ENCODE measurements at regions not wholly inside any gene's neighbourhood (a gene's known extent, or its start where the extent isn't known, plus 50 kb on each side); places are given as distances from the start of the nearest gene placed in this dataset.
"Not testable (repeated sequence)": the region's sequence is repeated elsewhere in the genome, so short reads cannot be mapped to it uniquely, and the experiment has no call there.

DNA sequence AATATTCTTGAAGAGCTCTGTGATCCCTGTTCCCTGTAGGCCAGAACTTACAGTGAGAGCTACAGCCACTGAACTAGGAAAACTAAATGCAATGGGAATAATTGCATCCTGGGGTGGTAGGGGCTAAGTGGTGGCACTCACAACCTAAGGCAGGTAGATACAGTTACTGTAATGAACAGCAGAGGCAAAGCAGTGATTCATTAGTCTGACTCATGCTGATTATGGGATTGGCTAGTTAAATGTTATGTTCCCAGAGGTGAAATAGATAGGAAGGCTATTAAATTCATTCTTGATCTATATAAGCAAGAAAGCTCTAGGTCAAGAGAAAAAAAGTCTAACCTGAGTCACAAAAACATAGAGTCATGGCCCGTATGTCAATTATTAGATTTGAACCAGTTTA is 173.1 kb upstream of the MALRD1 start:
- DNase-seq = no peak

DNA sequence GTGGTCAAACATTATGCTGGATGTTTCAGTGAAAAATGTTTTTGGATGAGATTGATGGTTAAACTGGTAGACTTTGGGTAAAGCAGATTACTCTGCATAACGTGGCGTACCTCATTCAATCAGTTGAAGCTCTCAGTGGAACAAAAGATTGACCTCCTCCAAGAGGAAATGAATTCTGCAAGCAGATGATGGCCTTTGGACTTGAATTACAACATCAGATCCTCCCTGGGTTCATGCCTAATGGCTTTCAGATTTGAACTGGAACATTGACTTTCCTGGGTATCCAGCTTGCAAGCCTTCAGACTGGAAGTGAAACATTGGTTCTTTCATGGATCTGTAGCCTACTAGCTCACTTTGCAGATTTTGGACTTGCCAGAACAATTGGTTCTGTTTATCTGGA is 169.3 kb upstream of the MALRD1 start:
- DNase-seq = no peak

DNA sequence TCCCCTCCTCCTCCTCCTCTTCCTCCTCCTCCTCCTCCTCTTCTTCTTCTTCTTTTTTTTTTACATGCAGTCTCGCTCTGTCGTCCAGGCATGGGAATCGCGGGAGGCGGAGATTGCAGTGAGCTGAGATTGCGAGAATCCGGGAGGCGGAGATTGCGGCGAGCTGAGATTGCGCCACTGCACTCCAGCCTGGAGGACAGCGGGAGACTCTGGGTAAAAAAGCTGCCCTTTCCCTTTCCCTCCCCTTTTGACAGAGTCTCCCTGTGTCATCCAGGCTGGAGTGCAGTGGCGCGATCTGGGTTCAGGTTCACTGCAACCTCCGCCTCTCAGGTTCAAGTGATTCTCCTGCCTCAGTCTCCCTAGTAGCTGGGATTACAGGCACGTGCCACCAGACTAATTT is 168.1 kb upstream of the MALRD1 start:
- no peak for DNase-seq

DNA sequence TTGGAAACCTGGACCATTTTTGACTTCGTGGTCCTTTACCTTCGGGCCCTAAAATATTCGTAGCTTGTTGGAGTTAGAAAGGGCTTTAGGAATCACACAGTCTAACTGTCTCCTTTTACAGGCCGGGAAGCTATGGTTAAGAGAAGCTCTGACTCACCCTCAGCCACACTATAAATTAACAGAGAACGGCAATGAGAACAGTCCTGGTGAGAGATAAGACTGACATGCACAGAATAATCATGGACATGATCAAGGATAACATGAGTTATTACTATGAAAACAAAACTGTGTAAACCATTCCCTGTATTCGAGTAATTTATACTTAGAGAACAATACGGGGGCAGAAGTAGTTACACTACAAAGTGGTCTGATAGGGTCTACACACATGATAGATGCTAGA is 162.5 kb upstream of the MALRD1 start:
- no peak for DNase-seq

DNA sequence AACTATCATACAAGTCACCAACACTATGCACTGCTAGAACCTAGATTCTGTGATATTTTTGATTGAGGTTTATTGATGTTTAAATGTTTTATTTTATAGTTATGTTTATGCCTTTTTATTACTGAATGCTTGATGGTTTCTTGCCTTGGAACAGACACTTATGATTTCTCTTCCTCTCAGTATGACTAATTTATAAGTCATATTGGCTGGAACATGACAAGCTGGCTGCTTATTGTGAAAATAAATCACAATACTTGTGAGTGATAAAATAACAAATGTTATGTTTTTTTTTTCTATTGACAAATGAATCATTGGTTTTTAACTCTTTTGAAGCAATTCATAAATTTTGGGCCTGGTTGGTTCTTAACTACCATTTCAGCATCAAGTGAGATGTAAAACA is 142.0 kb upstream of the MALRD1 start:
- no peak for DNase-seq

DNA sequence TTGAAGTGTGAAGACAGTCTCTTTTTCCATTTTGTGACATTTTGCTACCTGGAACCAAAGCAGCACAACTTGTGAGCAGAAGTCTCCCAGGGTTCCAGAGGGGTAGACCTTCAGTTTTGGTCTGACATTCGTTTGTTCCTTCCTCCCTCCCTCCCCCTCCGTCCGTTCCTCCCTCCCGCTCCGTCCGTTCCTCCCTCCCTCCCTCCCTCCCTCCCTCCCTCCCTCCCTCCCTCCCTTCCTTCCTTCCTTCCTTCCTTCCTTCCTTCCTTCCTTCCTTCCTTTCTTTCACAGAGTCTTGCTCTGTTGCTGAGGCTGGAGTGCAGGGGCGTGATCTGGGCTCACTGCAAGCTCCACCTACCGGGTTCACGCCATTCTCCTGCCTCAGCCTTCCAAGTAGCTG is 131.2 kb upstream of the MALRD1 start:
- not testable (repeated sequence) for DNase-seq

DNA sequence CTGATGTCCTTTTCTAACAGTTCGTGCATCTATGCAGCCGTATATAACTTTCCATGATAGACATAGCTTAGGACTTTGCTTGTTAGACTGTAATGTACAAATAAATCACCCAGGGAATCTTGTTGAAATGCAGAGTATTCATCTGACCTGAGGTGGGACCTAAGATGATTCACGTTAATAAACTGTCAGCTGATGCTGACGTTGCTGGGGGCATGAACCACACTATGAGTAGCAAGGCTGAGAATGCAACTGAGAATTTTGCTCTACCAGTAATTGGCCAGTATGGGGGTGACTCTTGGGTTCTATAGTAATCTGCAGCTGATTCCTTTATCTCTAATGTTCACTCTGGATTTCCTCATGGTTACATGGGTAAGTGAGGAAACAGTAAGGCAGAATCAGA is 130.1 kb upstream of the MALRD1 start:
- DNase-seq = no peak

DNA sequence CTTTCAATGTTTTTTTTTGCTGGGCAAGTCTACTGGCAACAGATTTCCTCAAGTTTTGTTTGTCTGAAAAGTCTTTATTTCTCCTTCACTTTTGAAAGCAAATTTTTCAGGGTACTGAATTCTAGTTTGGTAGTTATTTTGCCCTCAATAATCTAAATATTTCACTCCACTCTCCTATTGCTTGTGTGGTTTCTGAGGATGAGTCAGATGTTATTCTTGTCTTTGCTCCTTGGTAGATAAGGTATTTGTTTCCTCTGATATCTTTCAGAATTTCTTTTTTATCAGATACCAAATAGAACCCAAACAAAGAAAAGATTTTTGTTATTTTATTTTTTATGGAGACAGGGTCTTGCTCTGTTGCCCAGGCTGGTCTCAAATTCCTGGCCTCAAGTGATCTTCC is 99.2 kb upstream of the MALRD1 start:
- DNase-seq = no peak

DNA sequence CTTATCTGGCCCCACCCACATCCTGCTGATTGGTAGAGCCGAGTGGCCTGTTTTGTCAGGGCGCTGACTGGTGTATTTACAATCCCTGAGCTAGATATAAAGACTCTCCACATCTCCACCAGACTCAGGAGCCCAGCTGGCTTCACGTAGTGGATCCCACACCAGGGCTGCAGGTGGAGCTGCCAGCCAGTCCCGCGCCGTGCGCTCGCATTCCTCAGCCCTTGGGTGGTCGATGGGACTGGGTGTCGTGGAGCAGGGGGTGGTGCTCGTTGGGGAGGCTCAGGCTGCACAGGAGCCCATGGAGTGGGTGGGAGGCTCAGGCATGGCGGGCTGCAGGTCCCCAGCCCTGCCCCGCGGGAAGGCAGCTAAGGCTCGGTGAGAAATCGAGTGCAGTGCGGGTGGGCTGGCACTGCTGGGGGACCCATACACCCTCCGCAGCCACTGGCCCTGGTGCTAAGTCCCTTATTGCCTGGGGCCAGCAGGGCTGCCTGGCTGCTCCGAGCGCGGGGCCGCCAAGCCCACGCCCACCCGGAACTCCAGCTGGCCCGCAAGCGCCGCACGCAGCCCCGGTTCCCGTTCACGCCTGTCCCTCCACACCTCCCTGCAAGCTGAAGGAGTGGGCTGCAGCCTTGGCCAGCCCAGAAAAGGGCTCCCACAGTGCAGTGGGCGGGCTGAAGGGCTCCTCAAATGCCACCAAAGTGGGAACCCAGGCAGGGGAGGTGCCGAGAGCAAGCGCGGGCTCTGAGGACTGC is 97.4 kb upstream of the MALRD1 start:
- peak; percentile 0 for DNase-seq

DNA sequence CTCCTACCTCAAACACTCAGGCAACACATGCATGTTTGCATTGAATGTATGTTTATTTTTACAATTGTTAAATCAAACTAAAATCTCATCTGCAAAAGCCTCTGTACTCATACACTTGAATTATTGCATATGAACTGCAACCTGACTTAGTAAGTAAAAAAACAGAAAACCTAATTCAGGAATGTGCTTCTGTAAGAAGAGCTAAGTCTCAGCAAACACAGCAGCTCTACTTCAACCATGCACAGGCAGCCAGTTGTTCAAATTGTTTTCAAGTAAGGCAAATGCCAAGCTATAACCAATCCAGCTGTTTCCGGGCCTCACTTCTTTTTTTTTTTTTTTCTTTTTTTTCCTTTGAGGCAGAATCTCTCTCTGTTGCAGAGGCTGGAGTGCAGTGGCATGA is 93.5 kb upstream of the MALRD1 start:
- DNase-seq = no peak

DNA sequence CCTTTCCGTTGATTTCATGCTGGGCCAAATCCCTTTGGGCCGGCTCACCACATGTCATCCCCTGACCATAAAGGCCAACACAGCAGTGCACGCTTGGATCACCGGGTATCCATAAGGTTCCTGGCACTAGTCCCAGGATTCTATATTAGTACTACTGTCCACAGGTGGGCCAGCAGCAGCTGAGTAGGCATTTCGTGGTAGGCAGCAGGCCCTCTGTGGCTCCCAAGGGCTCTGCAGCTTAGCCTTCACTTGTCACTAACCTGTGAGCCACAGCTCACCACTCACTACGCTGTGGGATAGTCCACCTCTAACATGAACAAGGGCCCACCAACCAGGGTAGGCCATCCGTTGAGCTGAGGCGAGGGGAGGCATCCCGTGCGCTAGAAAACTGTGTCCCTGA is 89.2 kb upstream of the MALRD1 start:
- DNase-seq = no peak

DNA sequence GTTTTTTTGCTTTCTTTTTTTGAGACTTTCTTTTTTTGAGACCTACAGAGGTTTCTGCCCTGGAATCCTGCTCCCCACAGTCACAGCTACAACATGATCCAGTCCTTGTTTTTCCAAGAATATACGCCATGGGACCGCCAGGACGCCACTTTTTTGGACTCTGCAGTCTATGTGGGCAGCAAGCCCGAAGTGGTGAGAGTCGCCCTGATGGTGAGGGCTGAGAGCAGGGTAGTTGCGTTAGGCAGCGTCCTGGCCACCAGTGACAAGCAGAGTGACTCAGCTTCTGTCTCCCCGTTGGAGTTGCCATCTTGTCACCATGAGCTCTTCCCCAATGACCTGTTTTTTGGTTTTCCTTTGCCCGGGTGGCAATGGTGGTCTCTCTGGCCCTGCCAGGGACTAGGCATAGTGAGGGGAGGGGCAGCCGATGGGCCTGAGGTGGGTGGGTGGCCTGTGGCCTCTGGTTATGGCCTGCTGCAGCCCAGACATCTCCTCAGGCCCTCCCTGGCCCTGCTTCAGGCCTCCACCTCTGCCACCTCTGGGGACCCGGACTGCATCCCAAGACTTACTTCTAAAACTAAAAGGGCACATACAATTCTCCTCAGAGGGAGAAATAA is 88.0 kb upstream of the MALRD1 start:
- no peak for DNase-seq

DNA sequence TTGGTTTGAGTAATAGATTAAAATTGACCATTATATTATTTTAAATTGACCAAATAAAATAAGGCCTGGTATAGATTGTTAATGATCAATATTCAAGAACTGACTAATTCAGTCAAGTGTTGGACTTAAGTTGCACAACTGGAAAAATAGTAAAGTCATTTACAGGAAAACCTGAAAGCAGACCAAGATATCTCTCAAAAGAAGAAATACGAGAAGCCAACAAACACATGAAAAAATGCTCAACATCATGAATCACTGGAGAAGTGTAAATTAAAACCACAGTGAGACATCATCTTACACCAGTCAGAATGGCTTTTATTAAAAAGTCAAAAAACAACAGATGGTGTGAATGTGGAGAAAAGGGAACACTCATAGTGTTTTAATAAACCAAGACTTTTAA is 80.4 kb upstream of the MALRD1 start:
- no peak for DNase-seq

DNA sequence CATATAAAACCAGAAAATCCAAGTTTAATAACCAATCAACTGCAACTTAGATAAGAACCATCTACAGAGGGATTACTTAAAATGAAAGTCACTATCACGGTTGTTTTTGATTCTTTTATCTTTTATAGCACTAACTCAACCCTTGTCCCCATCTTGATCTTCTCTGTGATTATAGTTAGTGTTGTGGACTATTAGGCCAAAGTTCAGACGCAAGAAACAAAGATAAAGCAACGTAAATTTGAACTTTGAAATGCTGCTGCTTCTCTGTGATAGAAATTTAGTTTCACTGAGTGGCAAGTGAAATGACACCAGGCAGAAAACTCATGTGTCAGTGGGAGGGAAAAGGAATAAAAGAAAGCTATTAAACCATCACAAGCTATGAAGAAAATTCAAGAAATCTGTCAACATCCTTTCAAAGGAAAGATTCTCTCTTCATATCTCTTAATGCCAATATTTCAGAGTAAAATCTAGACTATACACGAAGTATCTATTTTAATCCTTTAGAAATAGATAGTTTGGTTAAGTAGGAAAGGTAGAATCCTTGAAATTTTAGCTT is 71.8 kb upstream of the MALRD1 start:
- DNase-seq = no peak

DNA sequence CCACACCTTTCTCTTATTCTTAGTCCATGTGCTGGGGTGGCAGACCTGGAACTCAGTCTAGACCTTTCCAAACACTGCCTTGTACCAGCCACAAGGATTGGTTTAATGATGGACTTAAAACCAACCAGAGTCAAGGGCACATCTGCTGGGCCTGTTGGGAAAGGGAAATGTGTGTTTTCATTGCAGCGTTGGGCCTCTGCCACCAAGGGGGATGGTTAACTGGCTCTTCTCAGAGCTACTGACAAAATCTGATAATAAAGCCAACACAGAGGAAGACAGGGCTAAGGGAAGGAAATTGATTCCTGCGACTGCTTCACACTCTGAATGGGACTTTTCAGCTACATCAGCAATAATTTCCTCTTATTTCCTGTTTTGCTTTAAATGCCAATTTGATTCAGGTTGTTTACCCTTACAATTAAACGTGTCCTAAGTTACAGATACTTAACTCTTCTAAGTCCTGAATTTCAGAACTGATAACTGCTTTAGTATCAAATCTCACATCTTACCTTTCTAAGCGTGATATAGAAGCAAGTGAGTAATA is 68.4 kb upstream of the MALRD1 start:
- no peak for DNase-seq

DNA sequence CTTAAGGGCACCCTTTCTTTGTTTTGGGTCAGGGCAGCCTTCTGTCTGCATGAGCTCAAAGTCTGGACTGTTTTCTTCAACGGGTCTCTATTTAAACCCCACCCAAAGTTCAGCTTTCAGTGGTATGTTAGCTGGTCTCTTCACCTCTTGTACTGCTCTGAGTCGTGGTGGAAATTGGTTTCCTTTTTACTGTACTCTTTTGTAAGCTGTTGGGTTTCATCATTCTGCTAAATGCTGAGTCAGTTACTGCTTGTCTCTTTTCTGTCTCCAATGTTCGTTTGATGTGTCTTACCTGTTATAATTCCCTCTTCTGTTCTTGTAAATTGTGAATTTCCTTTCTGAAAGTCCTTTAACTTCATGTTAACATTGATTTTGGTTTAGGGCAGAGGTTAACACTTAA is 64.1 kb upstream of the MALRD1 start:
- no peak for DNase-seq

DNA sequence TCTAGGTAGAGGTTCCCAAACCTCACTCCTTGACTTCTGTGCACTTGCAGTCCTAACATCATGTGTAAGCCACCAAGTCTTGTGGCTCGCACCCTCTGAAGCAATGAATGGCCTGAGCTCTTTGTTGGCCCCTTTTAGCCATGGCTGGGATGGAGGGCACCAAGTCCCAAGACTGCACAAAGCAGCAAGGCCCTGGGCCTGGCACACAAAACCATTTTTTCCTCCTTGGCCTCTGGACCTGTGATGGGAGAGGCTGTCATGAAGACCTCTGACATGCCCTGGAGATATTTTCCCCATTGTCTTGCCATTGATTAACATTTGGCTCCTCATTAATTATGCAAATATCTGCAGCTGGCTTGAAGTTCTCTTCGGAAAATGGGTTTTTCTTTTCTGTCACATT is 60.3 kb upstream of the MALRD1 start:
- DNase-seq = no peak

Data from NCI-H82 (cell line).